ENCODE measurements at regions not wholly inside any gene's neighbourhood (a gene's known extent, or its start where the extent isn't known, plus 50 kb on each side); places are given as distances from the start of the nearest gene placed in this dataset.
"Not testable (repeated sequence)": the region's sequence is repeated elsewhere in the genome, so short reads cannot be mapped to it uniquely, and the experiment has no call there.

GRCh38 chr17:71793518-71793917 lies 327.3 kb upstream of the SOX9 start:
- TF ChIP-seq CTCF (IDR thresholded peaks at IDR 0.05; ENCODE audit: insufficient read depth, low read depth, low read length), result no peak
- DNase-seq (ENCODE audit: low read depth), result no peak

DNA sequence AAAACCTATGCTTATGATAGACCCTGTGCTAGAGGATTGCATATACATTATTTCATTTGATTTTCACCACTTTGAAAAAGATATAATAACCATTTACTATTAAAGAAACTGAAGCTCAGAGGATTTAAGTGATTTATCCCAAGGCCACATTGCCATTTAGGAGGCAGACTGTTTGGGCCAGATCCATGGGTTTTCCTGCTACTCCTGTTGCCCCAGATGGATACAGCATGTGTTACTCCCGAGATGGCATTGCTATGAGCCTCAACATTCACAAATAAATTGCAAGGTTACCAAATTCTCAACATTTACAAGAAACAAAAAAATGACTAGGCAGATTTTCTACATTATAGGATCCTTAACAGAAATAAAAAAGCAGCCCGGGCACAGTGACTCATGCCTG lies 322.1 kb upstream of the SOX9 start:
- no peak overlapping the region for H3K4me3 ChIP-seq (ENCODE audit: low read depth, low read length)
- DNase-seq (ENCODE audit: low read depth), result no peak
- no peak for TF ChIP-seq CTCF (IDR thresholded peaks at IDR 0.05; ENCODE audit: insufficient read depth, low read depth, low read length)

More at GRCh38 chr17:71793518-71793917, 327.3 kb upstream of the SOX9 start:
- no peak overlapping the region for H3K4me3 ChIP-seq (ENCODE audit: low read depth, low read length)

- no peak overlapping the region for H3K4me3 ChIP-seq (ENCODE audit: low read depth, low read length)
- no peak for TF ChIP-seq CTCF (IDR thresholded peaks at IDR 0.05; ENCODE audit: insufficient read depth, low read depth, low read length)
- no peak for DNase-seq (ENCODE audit: low read depth)
Observed at GRCh38 chr17:71799657-71800056, 321.2 kb upstream of the SOX9 start.

DNA sequence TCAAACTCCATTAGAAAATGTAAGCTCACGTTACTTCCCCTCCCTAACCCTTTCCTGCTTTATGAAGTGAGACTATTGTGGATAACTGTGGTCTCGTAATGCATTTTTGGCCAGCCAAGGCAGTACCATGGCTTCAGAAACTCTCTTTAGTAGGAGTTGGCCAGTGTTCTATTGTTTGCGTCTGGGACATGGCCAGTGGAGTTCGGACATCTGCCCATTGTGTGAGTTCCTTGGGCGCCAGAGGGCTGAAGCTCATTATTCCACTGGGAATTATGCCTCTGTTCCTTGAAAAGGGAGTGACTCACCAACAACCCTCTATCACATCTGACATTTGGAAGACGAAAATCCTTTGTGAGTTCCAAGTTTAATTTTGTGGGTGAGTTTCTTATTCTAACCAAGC lies 319.5 kb upstream of the SOX9 start:
- H3K4me3 ChIP-seq (ENCODE audit: low read depth, low read length), result no peak overlapping the region
- TF ChIP-seq CTCF (IDR thresholded peaks at IDR 0.05; ENCODE audit: insufficient read depth, low read depth, low read length), result no peak
- no peak for DNase-seq (ENCODE audit: low read depth)

DNA sequence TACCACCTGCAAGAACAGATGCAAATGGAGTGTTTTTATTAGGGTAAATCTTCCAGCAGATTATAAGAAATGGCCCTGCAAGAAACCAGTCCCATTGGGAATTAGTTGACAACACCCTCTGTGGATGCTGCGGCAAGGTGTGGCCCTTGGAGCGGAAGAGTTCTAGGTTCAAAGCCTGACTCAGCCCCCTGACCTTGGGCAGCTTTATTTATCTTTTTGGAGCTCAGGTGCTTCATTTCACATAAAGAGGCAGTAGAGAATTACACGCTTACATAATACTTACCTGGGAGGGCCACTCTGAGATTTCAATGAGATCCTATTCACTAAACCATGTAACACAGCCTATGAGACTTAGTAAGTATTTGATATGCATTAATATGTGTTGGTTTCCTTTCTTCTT lies 318.2 kb upstream of the SOX9 start:
- DNase-seq (ENCODE audit: low read depth), result no peak
- no peak for TF ChIP-seq CTCF (IDR thresholded peaks at IDR 0.05; ENCODE audit: insufficient read depth, low read depth, low read length)

GRCh38 chr17:71803656-71804284 lies 317.1 kb upstream of the SOX9 start:
- no peak for DNase-seq (ENCODE audit: low read depth)
- H3K4me3 ChIP-seq (ENCODE audit: low read depth, low read length), result no peak overlapping the region
- no peak for TF ChIP-seq CTCF (IDR thresholded peaks at IDR 0.05; ENCODE audit: insufficient read depth, low read depth, low read length)

More for the DNA sequence above, 318.2 kb upstream of the SOX9 start:
- H3K4me3 ChIP-seq (ENCODE audit: low read depth, low read length), result no peak overlapping the region

- no peak for DNase-seq (ENCODE audit: low read depth)
- TF ChIP-seq CTCF (IDR thresholded peaks at IDR 0.05; ENCODE audit: insufficient read depth, low read depth, low read length), result no peak
- no peak overlapping the region for H3K4me3 ChIP-seq (ENCODE audit: low read depth, low read length)
Observed at GRCh38 chr17:71809537-71809936, 311.3 kb upstream of the SOX9 start.

- not testable (repeated sequence) for H3K4me3 ChIP-seq (ENCODE audit: low read depth, low read length); DNase-seq (ENCODE audit: low read depth)
Observed at GRCh38 chr17:71813861-71814260, 307.0 kb upstream of the SOX9 start.

Data from fibroblast of villous mesenchyme (primary cell).